MM.1S (cell line): ENCODE measurements at regions not wholly inside any gene's neighbourhood (a gene's known extent, or its start where the extent isn't known, plus 50 kb on each side); places are given as distances from the start of the nearest gene placed in this dataset.

ENCODE experiments used
- DNase-seq: peaks from one replicate; pipeline ENCODE4 v3.0.0-alpha.2; 2015
- H2AFZ ChIP-seq: fragments of 300-600 bp; sonication (generic); 2 replicates; pipeline ENCODE4 v1.6.0; 2016; ENCODE audit warnings: antibody characterized with exemption, low read length
- H3F3A ChIP-seq: fragments of 300-600 bp; sonication (generic); 2 replicates; pipeline ENCODE4 v1.6.1; 2016; ENCODE audit warnings: mild to moderate bottlenecking, antibody characterized with exemption, low read length, moderate library complexity, mixed read lengths; ENCODE audit not compliant: insufficient read depth
- H3K27ac ChIP-seq: fragments of 300-600 bp; sonication (generic); 2 replicates; pipeline ENCODE4 v1.5.1; 2016; ENCODE audit warnings: mild to moderate bottlenecking, low read length
- H3K27me3 ChIP-seq: fragments of 300-600 bp; sonication (generic); replicated peaks from 2 replicates; pipeline ENCODE4 v1.6.0; 2016; ENCODE audit warnings: low read length; ENCODE audit not compliant: insufficient read depth
- H3K36me3 ChIP-seq: fragments of 300-600 bp; sonication (generic); replicated peaks from 2 replicates; pipeline ENCODE4 v1.6.1; 2016; ENCODE audit warnings: mild to moderate bottlenecking, low read length, mixed read lengths; ENCODE audit not compliant: insufficient read depth
- H3K4me1 ChIP-seq: fragments of 300-600 bp; sonication (generic); 2 replicates; pipeline ENCODE4 v1.6.1; 2016; ENCODE audit warnings: low read length, mixed read lengths
- H3K4me2 ChIP-seq: fragments of 300-600 bp; sonication (generic); 2 replicates; pipeline ENCODE4 v1.6.0; 2016; ENCODE audit warnings: low read depth, low read length
- H3K4me3 ChIP-seq: fragments of 300-600 bp; sonication (generic); 2 replicates; pipeline ENCODE4 v1.5.1; 2016; ENCODE audit warnings: low read length, mixed read lengths
- H3K79me2 ChIP-seq: fragments of 300-600 bp; sonication (generic); 2 replicates; pipeline ENCODE4 v1.6.1; 2016; ENCODE audit warnings: mixed run types, low read length, mixed read lengths
- H3K9ac ChIP-seq: fragments of 300-600 bp; sonication (generic); 2 replicates; pipeline ENCODE4 v1.6.1; 2016; ENCODE audit warnings: low read length, mixed read lengths
- H3K9me2 ChIP-seq: fragments of 300-600 bp; sonication (generic); replicated peaks from 2 replicates; pipeline ENCODE4 v1.6.1; 2016; ENCODE audit warnings: mild to moderate bottlenecking, low read length, mixed read lengths; ENCODE audit not compliant: insufficient read depth
- H3K9me3 ChIP-seq: fragments of 300-600 bp; sonication (generic); replicated peaks from 2 replicates; pipeline ENCODE4 v1.6.1; 2016; ENCODE audit warnings: mild to moderate bottlenecking, low read length, mixed read lengths; ENCODE audit not compliant: insufficient read depth
- H4K20me1 ChIP-seq: fragments of 300-600 bp; sonication (generic); 2 replicates; pipeline ENCODE4 v1.6.1; 2016; ENCODE audit warnings: mild to moderate bottlenecking, low read length, moderate library complexity, mixed read lengths; ENCODE audit not compliant: insufficient read depth
- EZH2 ChIP-seq: fragments of 300-600 bp; sonication (generic); optimal IDR thresholded peaks from 2 replicates; pipeline ENCODE3; 2017; ENCODE audit warnings: low read depth, mild to moderate bottlenecking, antibody characterized with exemption, low read length, mixed read lengths
- EZH2phosphoT487 ChIP-seq: fragments of 300-600 bp; sonication (generic); IDR thresholded peaks from 2 replicates; pipeline ENCODE4 v1.6.1; 2018; ENCODE audit warnings: antibody characterized with exemption, low read length
- TF ChIP-seq, protein P1 (sequence below): fragments of 300-600 bp; sonication (generic); IDR thresholded peaks from 2 replicates; pipeline ENCODE4 v1.5.1; 2016; ENCODE audit warnings: antibody characterized with exemption, low read length, mixed read lengths

DNA sequence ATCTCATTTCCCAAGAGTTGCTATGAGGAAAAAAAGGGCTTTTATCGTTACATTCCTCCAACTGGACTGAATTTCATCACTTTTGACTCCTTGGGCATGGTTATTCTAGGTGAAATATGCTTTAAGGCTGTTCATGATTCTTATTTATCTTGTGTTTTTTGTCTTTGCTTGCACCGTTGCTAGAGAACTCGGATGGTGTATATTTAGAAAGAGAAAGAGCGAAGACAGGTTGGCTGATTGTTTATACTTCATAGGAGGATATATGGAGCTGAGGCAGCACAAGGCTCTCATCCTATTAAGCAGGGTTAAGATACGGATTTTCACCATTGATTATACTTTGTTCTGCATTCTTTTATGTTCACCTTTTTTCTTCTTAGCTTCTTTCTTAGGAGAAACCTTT, 94.9 kb upstream of the GEMIN8 start:
- no peak overlapping the region for H3K4me3 ChIP-seq
- H3K79me2 ChIP-seq, result no peaks in the 10 kb centered on the region
- no peaks in the 10 kb centered on the region for H3K36me3 ChIP-seq
- no peaks in the 10 kb centered on the region for H3K4me1 ChIP-seq
- H3K9me2 ChIP-seq, result no peaks in the 10 kb centered on the region
- no peak for DNase-seq
- H3K4me2 ChIP-seq, result no peak overlapping the region
- H3K9ac ChIP-seq, result no peak overlapping the region
- no peaks in the 10 kb centered on the region for H3K9me3 ChIP-seq
- H4K20me1 ChIP-seq, result no peaks in the 10 kb centered on the region
- no peak for TF ChIP-seq EZH2phosphoT487
- TF ChIP-seq, protein P1, sequence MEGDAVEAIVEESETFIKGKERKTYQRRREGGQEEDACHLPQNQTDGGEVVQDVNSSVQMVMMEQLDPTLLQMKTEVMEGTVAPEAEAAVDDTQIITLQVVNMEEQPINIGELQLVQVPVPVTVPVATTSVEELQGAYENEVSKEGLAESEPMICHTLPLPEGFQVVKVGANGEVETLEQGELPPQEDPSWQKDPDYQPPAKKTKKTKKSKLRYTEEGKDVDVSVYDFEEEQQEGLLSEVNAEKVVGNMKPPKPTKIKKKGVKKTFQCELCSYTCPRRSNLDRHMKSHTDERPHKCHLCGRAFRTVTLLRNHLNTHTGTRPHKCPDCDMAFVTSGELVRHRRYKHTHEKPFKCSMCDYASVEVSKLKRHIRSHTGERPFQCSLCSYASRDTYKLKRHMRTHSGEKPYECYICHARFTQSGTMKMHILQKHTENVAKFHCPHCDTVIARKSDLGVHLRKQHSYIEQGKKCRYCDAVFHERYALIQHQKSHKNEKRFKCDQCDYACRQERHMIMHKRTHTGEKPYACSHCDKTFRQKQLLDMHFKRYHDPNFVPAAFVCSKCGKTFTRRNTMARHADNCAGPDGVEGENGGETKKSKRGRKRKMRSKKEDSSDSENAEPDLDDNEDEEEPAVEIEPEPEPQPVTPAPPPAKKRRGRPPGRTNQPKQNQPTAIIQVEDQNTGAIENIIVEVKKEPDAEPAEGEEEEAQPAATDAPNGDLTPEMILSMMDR, result no peak
- TF ChIP-seq EZH2, result no peak
- H3K27me3 ChIP-seq, result no peaks in the 10 kb centered on the region
- no peaks in the 10 kb centered on the region for H3F3A ChIP-seq
- H3K27ac ChIP-seq, result no peak overlapping the region
- H2AFZ ChIP-seq, result no peak overlapping the region

DNA sequence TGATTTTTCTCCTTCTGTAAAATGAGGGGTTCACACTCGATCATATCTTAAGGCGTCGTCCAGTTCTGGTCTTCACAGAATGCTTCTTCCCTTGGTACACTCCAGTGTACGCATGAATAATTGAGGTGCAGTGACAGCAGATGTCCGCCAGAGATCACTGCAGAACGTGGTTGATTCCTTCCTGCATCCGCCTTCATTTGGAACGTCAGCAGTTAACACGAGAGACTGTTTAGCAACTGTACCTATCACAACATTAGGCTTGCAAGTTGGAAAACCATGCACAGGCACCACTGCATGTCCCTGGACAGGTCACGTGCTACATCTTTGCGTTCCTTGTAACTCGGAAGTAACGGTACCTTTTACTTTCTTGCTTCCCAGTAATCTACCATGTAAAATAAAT, 66.0 kb upstream of the GEMIN8 start:
- peak; percentile 60 for DNase-seq
- H3K27ac ChIP-seq, result no peak overlapping the region
- H2AFZ ChIP-seq, result peak overlapping the region; percentile 46; the same call in 1 of the 2 replicates
- no peaks in the 10 kb centered on the region for H3K27me3 ChIP-seq
- no peaks in the 10 kb centered on the region for H3K79me2 ChIP-seq
- H3K9ac ChIP-seq, result no peak overlapping the region
- no peaks in the 10 kb centered on the region for H3K9me2 ChIP-seq
- no peaks in the 10 kb centered on the region for H3F3A ChIP-seq
- no peaks in the 10 kb centered on the region for H3K36me3 ChIP-seq
- peak overlapping the region; percentile 27; the same call in 1 of the 2 replicates for H3K4me3 ChIP-seq
- peak overlapping the region; percentile 55 for H3K4me2 ChIP-seq
- H3K4me1 ChIP-seq, result no peaks in the 10 kb centered on the region
- TF ChIP-seq EZH2phosphoT487 (no peak), EZH2 (no peak)
- TF ChIP-seq, protein P1, result peak; percentile 72
- H4K20me1 ChIP-seq, result no peaks in the 10 kb centered on the region
- H3K9me3 ChIP-seq, result no peaks in the 10 kb centered on the region

DNA sequence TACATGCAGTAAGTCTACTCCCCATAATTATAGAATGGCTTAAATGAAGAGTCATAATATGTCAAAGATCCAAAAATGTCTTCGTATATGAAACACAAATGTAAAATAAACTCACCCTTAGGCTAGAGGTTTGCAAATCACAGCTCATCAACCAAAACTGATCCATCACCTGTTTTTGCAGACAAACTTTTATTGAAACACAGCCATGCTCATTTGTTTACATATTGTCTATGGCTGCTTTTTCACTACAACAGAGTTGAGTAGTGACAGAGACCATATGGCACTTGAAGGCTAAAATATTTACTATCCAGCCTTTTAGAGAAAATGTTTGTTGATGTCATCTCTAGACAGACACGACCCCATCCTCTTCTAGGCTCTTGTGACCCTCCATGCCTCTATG, 64.5 kb upstream of the GEMIN8 start:
- Histone ChIP-seq H3K4me3 (no peak overlapping the region), H3K36me3 (no peaks in the 10 kb centered on the region), H3K4me2 (no peak overlapping the region), H2AFZ (no peak overlapping the region), H3K9me3 (no peaks in the 10 kb centered on the region), H3K9ac (no peak overlapping the region), H4K20me1 (no peaks in the 10 kb centered on the region), H3F3A (no peaks in the 10 kb centered on the region), H3K79me2 (no peaks in the 10 kb centered on the region), H3K27ac (no peak overlapping the region), H3K4me1 (no peaks in the 10 kb centered on the region), H3K27me3 (no peaks in the 10 kb centered on the region), H3K9me2 (no peaks in the 10 kb centered on the region)
- no peak for TF ChIP-seq EZH2
- TF ChIP-seq, protein P1, result no peak
- no peak for TF ChIP-seq EZH2phosphoT487
- DNase-seq, result no peak
